H1 (cell line): ENCODE measurements at regions not wholly inside any gene's neighbourhood (a gene's known extent, or its start where the extent isn't known, plus 50 kb on each side); places are given as distances from the start of the nearest gene placed in this dataset.

ENCODE experiments used
- ATF2 ChIP-seq: IDR thresholded peaks from 2 replicates; pipeline ENCODE4 v1.6.1; 2012; ENCODE audit warnings: low read length, inconsistent platforms
- CTCF ChIP-seq, 3 experiments: IDR thresholded peaks; 1 replicate in 2 of 3; 2 replicates in 1 of 3; pipeline versions ENCODE4 v1.5.1 to v1.6.1; 2011; ENCODE audit warnings: low read length in 3 of 3, mild to moderate bottlenecking in 3 of 3, inconsistent platforms in 2 of 3, low read depth in 1 of 3, moderate library complexity in 1 of 3; ENCODE audit not compliant: insufficient read depth in 1 of 3; ENCODE audit errors: control extremely low read depth in 1 of 3
- EP300 ChIP-seq, 2 experiments: IDR thresholded peaks; 1 replicate in 1 of 2; 2 replicates in 1 of 2; pipeline ENCODE4 v1.6.1; 2011 to 2012; ENCODE audit warnings: low read depth in 2 of 2, low read length in 2 of 2, mild to moderate bottlenecking in 2 of 2, borderline replicate concordance in 1 of 2, inconsistent platforms in 1 of 2, moderate library complexity in 1 of 2
- MAFK ChIP-seq: IDR thresholded peaks from 2 replicates; pipeline ENCODE4 v1.6.1; 2012; ENCODE audit warnings: low read depth, mild to moderate bottlenecking, improper control_type of control experiment, low read length
- POLR2A ChIP-seq, 2 experiments: IDR thresholded peaks; 1 replicate in 1 of 2; 2 replicates in 1 of 2; pipeline ENCODE4 v1.6.1; 2011; ENCODE audit warnings: low read depth in 2 of 2, low read length in 2 of 2, mild to moderate bottlenecking in 2 of 2; ENCODE audit errors: control extremely low read depth in 1 of 2
- RAD21 ChIP-seq, 2 experiments: IDR thresholded peaks in 1 of 2; conservative IDR thresholded peaks in 1 of 2; 2 replicates each; pipeline ENCODE4 v1.6.1; 2011; ENCODE audit warnings: low read depth in 2 of 2, low read length in 2 of 2, improper control_type of control experiment in 1 of 2, inconsistent platforms in 1 of 2, mild to moderate bottlenecking in 1 of 2, moderate library complexity in 1 of 2
- SIN3A ChIP-seq, 2 experiments: IDR thresholded peaks in 1 of 2; conservative IDR thresholded peaks in 1 of 2; 2 replicates each; pipeline ENCODE4 v1.6.1; 2011 to 2012; ENCODE audit warnings: low read length in 2 of 2, improper control_type of control experiment in 1 of 2, low read depth in 1 of 2, mild to moderate bottlenecking in 1 of 2
- SP2 ChIP-seq: IDR thresholded peaks from 2 replicates; pipeline ENCODE4 v1.6.1; 2012; ENCODE audit warnings: mild to moderate bottlenecking, low read length, inconsistent platforms
- ZNF274 ChIP-seq: IDR thresholded peaks from 2 replicates; pipeline ENCODE4 v1.7.0; 2012; ENCODE audit warnings: low read length, borderline replicate concordance; ENCODE audit errors: extremely low read depth
- TF ChIP-seq, protein P1 (sequence below): IDR thresholded peaks from 2 replicates; pipeline ENCODE4 v1.6.1; 2012; ENCODE audit warnings: inconsistent platforms
- TF ChIP-seq, protein P2 (sequence below): IDR thresholded peaks from 2 replicates; pipeline ENCODE4 v1.6.1; 2011; ENCODE audit warnings: low read length, improper control_type of control experiment

DNA sequence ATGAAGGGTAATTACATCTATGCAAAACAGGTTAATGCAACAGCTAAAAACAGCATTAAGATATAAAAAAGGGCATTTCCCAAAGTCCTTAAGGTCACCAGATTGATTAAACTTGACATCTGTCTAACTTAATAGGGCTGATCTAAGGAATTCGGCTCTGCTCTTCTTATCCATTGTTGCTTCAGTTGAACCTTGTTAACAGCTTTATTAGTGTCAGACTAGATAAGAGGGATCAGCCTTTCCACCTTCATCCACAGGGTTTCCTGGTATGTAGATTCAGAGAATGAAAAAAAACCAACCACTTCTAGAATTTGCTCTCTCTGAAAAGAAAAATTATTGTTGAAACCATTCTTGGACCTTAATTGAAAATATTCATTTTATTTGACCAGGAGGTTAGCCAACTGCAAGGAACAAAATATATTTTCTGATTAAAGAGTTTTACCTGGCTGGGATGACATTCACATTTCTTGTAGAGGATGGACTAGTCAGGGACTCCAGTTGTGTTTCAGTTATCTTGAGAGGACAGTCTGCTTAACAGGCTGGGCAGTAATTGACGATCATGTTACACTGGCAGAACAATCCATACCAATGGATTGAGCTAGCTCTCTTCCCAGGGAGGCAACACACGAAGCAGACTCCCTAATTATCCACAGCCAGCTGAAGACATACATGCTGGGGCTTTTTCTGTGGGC is 357.4 kb upstream of the ACVR2A start:
- TF ChIP-seq EP300 (IDR thresholded peaks at IDR 0.05; ENCODE audit: borderline replicate concordance in 1 of 2, low read depth in 2 of 2, low read length in 2 of 2) (no peak), ATF2 (no peak), RAD21 (IDR thresholded peaks at IDR 0.05 in 1 of 2, conservative IDR thresholded peaks at IDR 0.05 in 1 of 2; ENCODE audit: low read depth in 2 of 2, low read length in 2 of 2) (no peak), SP2 (no peak), ZNF274 (no peak), CTCF (IDR thresholded peaks at IDR 0.05; ENCODE audit: control extremely low read depth in 1 of 3, insufficient read depth in 1 of 3, low read depth in 1 of 3, low read length in 3 of 3) (no peak), MAFK (no peak), SIN3A (conservative IDR thresholded peaks at IDR 0.05 in 1 of 2, IDR thresholded peaks at IDR 0.05 in 1 of 2; ENCODE audit: low read depth in 1 of 2, low read length in 2 of 2) (no peak), POLR2A (IDR thresholded peaks at IDR 0.05; ENCODE audit: control extremely low read depth in 1 of 2, low read depth in 2 of 2, low read length in 2 of 2) (no peak)
- TF ChIP-seq, protein P1, sequence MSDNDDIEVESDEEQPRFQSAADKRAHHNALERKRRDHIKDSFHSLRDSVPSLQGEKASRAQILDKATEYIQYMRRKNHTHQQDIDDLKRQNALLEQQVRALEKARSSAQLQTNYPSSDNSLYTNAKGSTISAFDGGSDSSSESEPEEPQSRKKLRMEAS = no peak
- TF ChIP-seq, protein P2, sequence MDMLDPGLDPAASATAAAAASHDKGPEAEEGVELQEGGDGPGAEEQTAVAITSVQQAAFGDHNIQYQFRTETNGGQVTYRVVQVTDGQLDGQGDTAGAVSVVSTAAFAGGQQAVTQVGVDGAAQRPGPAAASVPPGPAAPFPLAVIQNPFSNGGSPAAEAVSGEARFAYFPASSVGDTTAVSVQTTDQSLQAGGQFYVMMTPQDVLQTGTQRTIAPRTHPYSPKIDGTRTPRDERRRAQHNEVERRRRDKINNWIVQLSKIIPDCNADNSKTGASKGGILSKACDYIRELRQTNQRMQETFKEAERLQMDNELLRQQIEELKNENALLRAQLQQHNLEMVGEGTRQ = no peak
